EL (cell line): ENCODE measurements at regions not wholly inside any gene's neighbourhood (a gene's known extent, or its start where the extent isn't known, plus 50 kb on each side); places are given as distances from the start of the nearest gene placed in this dataset.

ENCODE experiments used
- DNase-seq: peaks from one replicate; pipeline ENCODE4 v3.0.0-alpha.2; 2016

GRCh38 chr18:56210520-56210919 is 427.9 kb downstream of the TXNL1 start:
- DNase-seq, result no peak

GRCh38 chr18:56207989-56208388 is 430.4 kb downstream of the TXNL1 start:
- DNase-seq, result no peak

GRCh38 chr18:56204052-56204451 is 434.3 kb downstream of the TXNL1 start:
- no peak for DNase-seq

GRCh38 chr18:56202678-56203077 is 435.7 kb downstream of the TXNL1 start:
- no peak for DNase-seq

GRCh38 chr18:56200381-56200911 is 437.9 kb downstream of the TXNL1 start:
- DNase-seq, result peak; percentile 87

GRCh38 chr18:56199580-56200330 is 438.6 kb downstream of the TXNL1 start:
- DNase-seq, result no peak

- no peak for DNase-seq
Observed at GRCh38 chr18:56197241-56197859, 441.0 kb downstream of the TXNL1 start.

GRCh38 chr18:56196495-56197225 is 441.7 kb downstream of the TXNL1 start:
- peak; percentile 74 for DNase-seq

- no peak for DNase-seq
Observed at GRCh38 chr18:56191334-56191733, 447.1 kb downstream of the TXNL1 start.

GRCh38 chr18:56189615-56190014 is 448.8 kb downstream of the TXNL1 start:
- no peak for DNase-seq

- no peak for DNase-seq
Observed at GRCh38 chr18:56188529-56189275, 449.7 kb downstream of the TXNL1 start.

GRCh38 chr18:56186319-56186718 is 452.1 kb downstream of the TXNL1 start:
- no peak for DNase-seq

GRCh38 chr18:56185126-56185525 is 453.3 kb downstream of the TXNL1 start:
- DNase-seq, result no peak

GRCh38 chr18:56176751-56177150 is 461.6 kb downstream of the TXNL1 start:
- no peak for DNase-seq

- DNase-seq, result no peak
Observed at GRCh38 chr18:56175330-56176001, 462.9 kb downstream of the TXNL1 start.

GRCh38 chr18:56173542-56174220 is 464.7 kb downstream of the TXNL1 start:
- DNase-seq, result peak; percentile 47

- no peak for DNase-seq
Observed at GRCh38 chr18:56172527-56172926, 465.9 kb downstream of the TXNL1 start.

- DNase-seq, result no peak
Observed at GRCh38 chr18:56171848-56172247, 466.5 kb downstream of the TXNL1 start.

- peak; percentile 83 for DNase-seq
Observed at GRCh38 chr18:56168049-56168781, 470.2 kb downstream of the TXNL1 start.

- DNase-seq, result no peak
Observed at GRCh38 chr18:56167366-56167765, 471.0 kb downstream of the TXNL1 start.

GRCh38 chr18:56166914-56167313 is 471.5 kb downstream of the TXNL1 start:
- no peak for DNase-seq
